ENCODE measurements at regions not wholly inside any gene's neighbourhood (a gene's known extent, or its start where the extent isn't known, plus 50 kb on each side); places are given as distances from the start of the nearest gene placed in this dataset.

- no peaks in the 10 kb centered on the region for H3K27me3 Mint-ChIP-seq (ENCODE audit: low read depth)
Measured at GRCh38 chr9:88892724-88893123, 98.5 kb upstream of the S1PR3 start.

More at GRCh38 chr9:88892724-88893123, 98.5 kb upstream of the S1PR3 start:
- no peak overlapping the region for H2BK120ac ChIP-seq (ENCODE audit: low read depth, low read length, poor library complexity, severe bottlenecking)
- H3K4ac ChIP-seq (ENCODE audit: low read depth, low read length), result no peak overlapping the region
- H4K5ac ChIP-seq (ENCODE audit: insufficient read length, low read depth, low read length), result no peak overlapping the region
- H3K27ac Mint-ChIP-seq, result no peak overlapping the region
- H3K4me3 Mint-ChIP-seq, result no peak overlapping the region
- H3K79me2 ChIP-seq (ENCODE audit: insufficient read depth, low read length), result no peaks in the 10 kb centered on the region
- no peak for TF ChIP-seq CTCF (conservative IDR thresholded peaks at IDR 0.05)
- H3K23me2 ChIP-seq (ENCODE audit: insufficient read length, low read depth, low read length, poor library complexity, severe bottlenecking), result no peaks in the 10 kb centered on the region
- H3K9me3 Mint-ChIP-seq, result peaks cover 0 to 1% of the 10 kb centered on the region in 2 experiments; a peak in 1 of 5 replicates
- H2BK20ac ChIP-seq (ENCODE audit: low read depth, low read length, poor library complexity, severe bottlenecking), result no peak overlapping the region
- H3K9ac ChIP-seq (ENCODE audit: extremely low read depth, insufficient read length, low read length), result no peak overlapping the region
- no CpG with 5 or more reads among the region's 4 CpGs for WGBS (ENCODE audit: extremely low coverage, insufficient read length, low lambda C conversion rate)
- no peaks in the 10 kb centered on the region for H3K36me3 Mint-ChIP-seq (ENCODE audit: insufficient read depth in 1 of 3, low read depth in 3 of 3)
- no peak overlapping the region for H3K23ac ChIP-seq (ENCODE audit: insufficient read length, low read depth, low read length)
- no peaks in the 10 kb centered on the region for H4K20me1 ChIP-seq (ENCODE audit: control insufficient read depth, insufficient read depth, insufficient read length)
- no peaks in the 10 kb centered on the region for H3K9me3 ChIP-seq (ENCODE audit: control insufficient read depth, low read depth, low read length)
- H3K79me1 ChIP-seq (ENCODE audit: insufficient read depth, low read depth, low read length, poor library complexity, severe bottlenecking), result no peaks in the 10 kb centered on the region
- H4K8ac ChIP-seq (replicated peaks; ENCODE audit: insufficient read length, low read depth, low read length), result no peak overlapping the region
- H2BK15ac ChIP-seq (ENCODE audit: low read depth, low read length), result no peak overlapping the region
- H3K27ac ChIP-seq (ENCODE audit: insufficient read length, low read depth, low read length), result no peak overlapping the region
- no peak for DNase-seq
- H3K14ac ChIP-seq (ENCODE audit: insufficient read depth, low read length), result no peak overlapping the region
- no peak overlapping the region for H2BK12ac ChIP-seq (ENCODE audit: insufficient read length, low read depth, low read length)
- H2AFZ ChIP-seq (ENCODE audit: low read length), result no peak overlapping the region
- H3K27me3 ChIP-seq (ENCODE audit: insufficient read depth, low read length), result no peaks in the 10 kb centered on the region
- H3K4me1 ChIP-seq (ENCODE audit: insufficient read depth, low read length), result no peaks in the 10 kb centered on the region
- H3K4me2 ChIP-seq (ENCODE audit: insufficient read depth, insufficient read length, low read length), result no peak overlapping the region
- H3K18ac ChIP-seq (ENCODE audit: insufficient read length, low read depth, low read length), result no peak overlapping the region
- no peaks in the 10 kb centered on the region for H3K4me1 Mint-ChIP-seq
- H3K56ac ChIP-seq (ENCODE audit: insufficient read length, low read depth, low read length), result no peak overlapping the region
- H3T11ph ChIP-seq (ENCODE audit: low read length), result no peak overlapping the region
- no peak overlapping the region for H4K91ac ChIP-seq (ENCODE audit: insufficient read length, low read depth, low read length)
- H2AK5ac ChIP-seq (ENCODE audit: insufficient read length, low read length), result no peak overlapping the region
- H2BK5ac ChIP-seq (ENCODE audit: insufficient read length, low read length), result no peak overlapping the region

Data from H9 (cell line).